DND-41 (cell line): ENCODE measurements at regions not wholly inside any gene's neighbourhood (a gene's known extent, or its start where the extent isn't known, plus 50 kb on each side); places are given as distances from the start of the nearest gene placed in this dataset.

Source experiments
- CTCF ChIP-seq: IDR thresholded peaks from 2 replicates; pipeline ENCODE4 v1.5.1; 2012; ENCODE audit warnings: borderline replicate concordance, low read length, moderate library complexity, mild to moderate bottlenecking; ENCODE audit not compliant: poor library complexity, severe bottlenecking; ENCODE audit errors: extremely low read depth
- EZH2 ChIP-seq: IDR thresholded peaks from 3 replicates; pipeline ENCODE4 v1.6.1; 2012; ENCODE audit warnings: borderline replicate concordance, low read depth, mild to moderate bottlenecking, moderate library complexity, low read length, inconsistent platforms; ENCODE audit not compliant: severe bottlenecking

DNA sequence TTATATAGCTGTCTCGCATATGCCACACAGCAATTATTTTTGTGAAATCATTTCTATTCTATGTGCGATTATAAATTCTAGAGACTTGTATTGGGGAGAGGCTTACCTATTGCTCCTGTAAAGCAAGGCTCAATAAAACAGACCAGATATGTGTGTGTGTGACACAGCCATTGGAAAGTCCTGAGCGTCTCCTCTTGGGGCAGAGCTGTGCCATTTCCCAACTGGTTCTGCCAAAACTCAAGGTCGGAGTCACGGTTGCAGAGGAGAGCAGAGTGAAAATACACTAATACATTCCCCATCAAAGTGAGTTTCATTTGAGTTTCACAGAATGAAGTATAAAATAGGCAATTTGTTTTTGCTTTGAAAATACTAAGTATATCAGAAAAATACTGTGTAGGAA, 567.4 kb upstream of the FZD8 start:
- TF ChIP-seq CTCF = no peak
- no peak for TF ChIP-seq EZH2
